SK-N-SH (cell line): ENCODE measurements at regions not wholly inside any gene's neighbourhood (a gene's known extent, or its start where the extent isn't known, plus 50 kb on each side); places are given as distances from the start of the nearest gene placed in this dataset.

ENCODE experiments used
- CTCF ChIA-PET: fragments of 300-600, 350-600 bp; formaldehyde crosslinking; extraction: SDS; loops from one replicate; lab custom pipeline; 2021; lab: Yijun Ruan, JAX
- POLR2A ChIA-PET: fragments of 350-600 bp; sonication (Branson Sonifier 250); formaldehyde crosslinking; extraction: SDS; loops from one replicate; lab custom pipeline; 2020; ENCODE audit warnings: antibody characterized with exemption, inconsistent platforms; lab: Yijun Ruan, JAX
- DNase-seq: peaks from one replicate; pipeline ENCODE4 v3.0.0; 2012
- H2AFZ ChIP-seq: fragments of 200-600 bp; sonication (generic); 2 replicates; pipeline ENCODE4 v1.8.1; 2016; ENCODE audit warnings: antibody characterized with exemption, mild to moderate bottlenecking, low read depth
- H3F3A ChIP-seq: fragments of 200-600 bp; sonication (generic); replicated peaks from 2 replicates; pipeline ENCODE3; 2016; ENCODE audit warnings: antibody characterized with exemption, mild to moderate bottlenecking; ENCODE audit not compliant: insufficient read depth
- H3K27ac ChIP-seq, 2 experiments: fragments of 200-500 bp in 1 of 2; fragments of 200-600 bp in 1 of 2; sonication (Bioruptor generic) in 1 of 2; sonication (generic), shearing (Covaris generic) in 1 of 2; 2 replicates each; pipeline versions ENCODE4 v1.5.1 to v1.6.1; 2014 to 2016; ENCODE audit warnings: low read depth in 2 of 2, inconsistent platforms in 1 of 2, low read length in 1 of 2, mild to moderate bottlenecking in 1 of 2, mixed read lengths in 1 of 2
- H3K27me3 ChIP-seq: fragments of 200-600 bp; sonication (generic), shearing (Covaris generic); 2 replicates; pipeline ENCODE4 v1.6.1; 2016; ENCODE audit warnings: mixed run types; ENCODE audit not compliant: insufficient read depth
- H3K36me3 ChIP-seq, 2 experiments: fragments of 200-500 bp in 1 of 2; fragments of 200-600 bp in 1 of 2; sonication (Bioruptor generic) in 1 of 2; sonication (generic) in 1 of 2; replicated peaks in 1 of 2; 2 replicates each; pipeline versions ENCODE3 to v1.5.1; 2014 to 2016; ENCODE audit warnings: low read length in 1 of 2, mild to moderate bottlenecking in 1 of 2; ENCODE audit not compliant: insufficient read depth in 2 of 2, control insufficient read depth in 1 of 2
- H3K4me1 ChIP-seq, 2 experiments: fragments of 200-500 bp in 1 of 2; fragments of 200-600 bp in 1 of 2; sonication (Bioruptor generic) in 1 of 2; sonication (generic), shearing (Covaris generic) in 1 of 2; 2 replicates each; pipeline versions ENCODE4 v1.5.1 to v1.6.1; 2014 to 2016; ENCODE audit warnings: low read depth in 1 of 2, low read length in 1 of 2, mixed run types in 1 of 2; ENCODE audit not compliant: insufficient read depth in 2 of 2, control insufficient read depth in 1 of 2
- H3K4me2 ChIP-seq: fragments of 200-600 bp; sonication (generic), shearing (Covaris generic); 2 replicates; pipeline ENCODE4 v1.6.1; 2017; ENCODE audit warnings: mixed run types
- H3K4me3 ChIP-seq, 2 experiments: fragments of 200-500 bp in 1 of 2; fragments of 200-600 bp in 1 of 2; sonication (Bioruptor generic) in 1 of 2; sonication (generic), shearing (Covaris generic) in 1 of 2; 2 replicates each; pipeline versions ENCODE4 v1.5.1 to v1.8.1; 2014 to 2016; ENCODE audit warnings: low read depth in 2 of 2, inconsistent platforms in 1 of 2, low read length in 1 of 2, mild to moderate bottlenecking in 1 of 2, mixed read lengths in 1 of 2, moderate library complexity in 1 of 2
- H3K79me2 ChIP-seq: fragments of 200-600 bp; sonication (generic); 2 replicates; pipeline ENCODE4 v1.8.1; 2017; ENCODE audit warnings: mild to moderate bottlenecking; ENCODE audit not compliant: insufficient read depth
- H3K9ac ChIP-seq: fragments of 200-600 bp; sonication (generic); 2 replicates; pipeline ENCODE4 v1.6.1; 2017; ENCODE audit warnings: mixed run types
- H3K9me2 ChIP-seq: fragments of 200-600 bp; sonication (generic); 2 replicates; pipeline ENCODE4 v1.6.1; 2017; ENCODE audit warnings: mixed run types
- H3K9me3 ChIP-seq: fragments of 200-600 bp; sonication (generic); 2 replicates; pipeline ENCODE4 v1.6.1; 2017; ENCODE audit warnings: mixed run types, mild to moderate bottlenecking, moderate library complexity
- H4K20me1 ChIP-seq: fragments of 200-600 bp; sonication (generic); 2 replicates; pipeline ENCODE4 v1.6.1; 2017; ENCODE audit warnings: mild to moderate bottlenecking, mixed run types; ENCODE audit not compliant: insufficient read depth
- CHD2 ChIP-seq: fragments of 150-350 bp; IDR thresholded peaks from 2 replicates; pipeline ENCODE4 v1.6.1; 2018; ENCODE audit warnings: low read length; ENCODE audit not compliant: partially characterized antibody
- CTCF ChIP-seq: fragments of 200-600 bp; sonication (generic); IDR thresholded peaks from 2 replicates; pipeline ENCODE4 v1.6.1; 2017; ENCODE audit warnings: antibody characterized with exemption, mild to moderate bottlenecking, moderate library complexity
- EP300 ChIP-seq, 2 experiments: IDR thresholded peaks; 2 replicates each; pipeline versions ENCODE4 v1.4.0 to v1.6.1; 2012; ENCODE audit warnings: borderline replicate concordance in 1 of 2, low read depth in 1 of 2, low read length in 1 of 2
- EZH2phosphoT487 ChIP-seq: fragments of 200-600 bp; sonication (generic); IDR thresholded peaks from 2 replicates; pipeline ENCODE4 v1.6.1; 2017; ENCODE audit warnings: low read depth, mixed run types, mild to moderate bottlenecking, antibody characterized with exemption, moderate library complexity, borderline replicate concordance
- FOXJ3 ChIP-seq: sonication (generic); formaldehyde crosslinking; IDR thresholded peaks from 2 replicates; pipeline ENCODE4 v1.5.1; 2020; ENCODE audit warnings: mild to moderate bottlenecking, missing genetic modification reagents
- GABPA ChIP-seq: IDR thresholded peaks from 2 replicates; pipeline ENCODE4 v1.4.0; 2012; ENCODE audit warnings: low read depth, mild to moderate bottlenecking
- PBX3 ChIP-seq: IDR thresholded peaks from 2 replicates; pipeline ENCODE4; 2012
- RAD21 ChIP-seq: IDR thresholded peaks from 2 replicates; pipeline ENCODE4 v1.6.1; 2012; ENCODE audit warnings: mild to moderate bottlenecking, low read length
- RCOR1 ChIP-seq: fragments of 150-350 bp; IDR thresholded peaks from 2 replicates; pipeline ENCODE4 v1.6.1; 2017; ENCODE audit warnings: antibody characterized with exemption, low read length
- RFX5 ChIP-seq: IDR thresholded peaks from 2 replicates; pipeline ENCODE4 v1.6.1; 2012; ENCODE audit warnings: mild to moderate bottlenecking, improper control_type of control experiment, low read length
- RXRA ChIP-seq: IDR thresholded peaks from 2 replicates; pipeline ENCODE4 v1.4.0; 2012; ENCODE audit warnings: low read depth, mild to moderate bottlenecking, borderline replicate concordance
- SIN3A ChIP-seq: IDR thresholded peaks from 2 replicates; pipeline ENCODE4 v1.6.1; 2012; ENCODE audit warnings: low read depth, mild to moderate bottlenecking, low read length, moderate library complexity, borderline replicate concordance
- SMC3 ChIP-seq: IDR thresholded peaks from 2 replicates; pipeline ENCODE4 v1.6.1; 2012; ENCODE audit warnings: low read depth, low read length, improper control_type of control experiment
- TAF1 ChIP-seq: IDR thresholded peaks from 2 replicates; pipeline ENCODE4 v1.6.1; 2012; ENCODE audit warnings: low read depth, mild to moderate bottlenecking, low read length, moderate library complexity, borderline replicate concordance
- YY1 ChIP-seq: IDR thresholded peaks from 2 replicates; pipeline ENCODE4 v1.4.0; 2012; ENCODE audit warnings: low read depth, mild to moderate bottlenecking

GRCh38 chr13:64255988-64256387, 2840.3 kb upstream of the PCDH20 start (continued):
- peak; percentile 73; the same call in 1 of the 2 replicates for TF ChIP-seq RCOR1
- TF ChIP-seq SMC3: no peak
- no peak for TF ChIP-seq EZH2phosphoT487
- no peak for TF ChIP-seq GABPA

GRCh38 chr13:64248371-64249065, 2832.9 kb upstream of the PCDH20 start:
- H3K36me3 ChIP-seq: no peaks in the 10 kb centered on the region
- no peak overlapping the region for H3K27ac ChIP-seq
- no peaks in the 10 kb centered on the region for H3K4me1 ChIP-seq
- no peak overlapping the region for H3K4me3 ChIP-seq
- no peak overlapping the region for H3K9ac ChIP-seq
- H3K79me2 ChIP-seq: no peaks in the 10 kb centered on the region
- H4K20me1 ChIP-seq: no peaks in the 10 kb centered on the region
- H3K27me3 ChIP-seq: no peaks in the 10 kb centered on the region
- H3F3A ChIP-seq: no peaks in the 10 kb centered on the region
- no peak overlapping the region for H2AFZ ChIP-seq
- TF ChIP-seq EP300 (IDR thresholded peaks at IDR 0.05; ENCODE audit: borderline replicate concordance in 1 of 2, low read depth in 1 of 2, low read length in 1 of 2) (no peak), CHD2 (no peak), YY1 (no peak), RXRA (no peak), FOXJ3 (CRISPR knock-in tag) (no peak), CTCF (no peak), RAD21 (no peak), RFX5 (no peak), PBX3 (no peak), SIN3A (no peak), SMC3 (no peak), TAF1 (no peak)
- ChIA-PET CTCF (interaction anchor here (1.2 kb wide), 2 partner anchors 9 kb away, joined by 3 read pairs; no protein-coding TSS in a partner anchor), POLR2A (no interaction called here)
- H3K9me2 ChIP-seq: no peaks in the 10 kb centered on the region
- H3K4me2 ChIP-seq: no peak overlapping the region
- DNase-seq: no peak
- no peaks in the 10 kb centered on the region for H3K9me3 ChIP-seq
